ENCODE measurements at regions not wholly inside any gene's neighbourhood (a gene's known extent, or its start where the extent isn't known, plus 50 kb on each side); places are given as distances from the start of the nearest gene placed in this dataset.
"Not testable (repeated sequence)": the region's sequence is repeated elsewhere in the genome, so short reads cannot be mapped to it uniquely, and the experiment has no call there.

- not testable (repeated sequence) for H3K4me3 Mint-ChIP-seq, H3K27me3 Mint-ChIP-seq, H3K4me1 Mint-ChIP-seq, H3K36me3 Mint-ChIP-seq, H3K27ac Mint-ChIP-seq
- H3K9me3 Mint-ChIP-seq: peaks cover 6 to 11% (median 7%) of the 10 kb centered on the region in 3 donors
Measured at GRCh38 chr6:22376293-22376692, 79.5 kb upstream of the PRL start.

- H3K36me3 Mint-ChIP-seq, H3K27ac Mint-ChIP-seq, H3K4me1 Mint-ChIP-seq, H3K4me3 Mint-ChIP-seq, H3K9me3 Mint-ChIP-seq, H3K27me3 Mint-ChIP-seq: not testable (repeated sequence)
Measured at GRCh38 chr6:22378536-22378935, 81.7 kb upstream of the PRL start.

GRCh38 chr6:22380236-22380635 is 83.4 kb upstream of the PRL start:
- Mint-ChIP-seq H3K27me3 (no peaks in the 10 kb centered on the region), H3K36me3 (no peaks in the 10 kb centered on the region), H3K27ac (no peak overlapping the region), H3K4me1 (no peaks in the 10 kb centered on the region), H3K4me3 (no peak overlapping the region), H3K9me3 (peaks cover 6 to 13% (median 9%) of the 10 kb centered on the region in 3 donors)

GRCh38 chr6:22381845-22382544 is 85.2 kb upstream of the PRL start:
- H3K36me3 Mint-ChIP-seq: no peaks in the 10 kb centered on the region
- no peaks in the 10 kb centered on the region for H3K4me1 Mint-ChIP-seq
- H3K4me3 Mint-ChIP-seq: no peak overlapping the region
- H3K9me3 Mint-ChIP-seq: peaks cover 6 to 16% (median 6%) of the 10 kb centered on the region in 3 donors
- no peaks in the 10 kb centered on the region for H3K27me3 Mint-ChIP-seq
- H3K27ac Mint-ChIP-seq: no peak overlapping the region

GRCh38 chr6:22383016-22383415 is 86.2 kb upstream of the PRL start:
- Mint-ChIP-seq H3K27ac (no peak overlapping the region), H3K4me1 (no peaks in the 10 kb centered on the region), H3K36me3 (no peaks in the 10 kb centered on the region), H3K27me3 (no peaks in the 10 kb centered on the region), H3K4me3 (no peak overlapping the region), H3K9me3 (peaks cover 4 to 15% (median 5%) of the 10 kb centered on the region in 3 donors)

- Mint-ChIP-seq H3K9me3 (peaks cover 0 to 4% (median 3%) of the 10 kb centered on the region in 3 donors), H3K27me3 (no peaks in the 10 kb centered on the region), H3K36me3 (no peaks in the 10 kb centered on the region), H3K27ac (no peak overlapping the region), H3K4me1 (no peaks in the 10 kb centered on the region), H3K4me3 (no peak overlapping the region)
Measured at GRCh38 chr6:22392711-22393110, 95.9 kb upstream of the PRL start.

- Mint-ChIP-seq H3K9me3 (no peaks in the 10 kb centered on the region), H3K4me1 (no peaks in the 10 kb centered on the region), H3K27me3 (no peaks in the 10 kb centered on the region), H3K4me3 (no peak overlapping the region), H3K27ac (no peak overlapping the region), H3K36me3 (no peaks in the 10 kb centered on the region)
Measured at GRCh38 chr6:22394691-22395090, 97.9 kb upstream of the PRL start.

GRCh38 chr6:22399693-22400092 is 102.9 kb upstream of the PRL start:
- H3K36me3 Mint-ChIP-seq: no peaks in the 10 kb centered on the region
- H3K4me3 Mint-ChIP-seq: no peak overlapping the region

GRCh38 chr6:22401206-22401605 is 104.4 kb upstream of the PRL start:
- no peaks in the 10 kb centered on the region for H3K27me3 Mint-ChIP-seq
- H3K27ac Mint-ChIP-seq: no peak overlapping the region
- H3K4me3 Mint-ChIP-seq: no peak overlapping the region
- no peaks in the 10 kb centered on the region for H3K36me3 Mint-ChIP-seq
- H3K9me3 Mint-ChIP-seq: peaks cover 0 to 6% (median 0%) of the 10 kb centered on the region in 3 donors
- no peaks in the 10 kb centered on the region for H3K4me1 Mint-ChIP-seq

More at GRCh38 chr6:22399693-22400092, 102.9 kb upstream of the PRL start:
- Mint-ChIP-seq H3K9me3 (peaks cover 0 to 6% (median 0%) of the 10 kb centered on the region in 3 donors), H3K4me1 (no peaks in the 10 kb centered on the region), H3K27ac (no peak overlapping the region), H3K27me3 (no peaks in the 10 kb centered on the region)

GRCh38 chr6:22401932-22402331 is 105.1 kb upstream of the PRL start:
- no peak overlapping the region for H3K4me3 Mint-ChIP-seq
- no peaks in the 10 kb centered on the region for H3K27me3 Mint-ChIP-seq
- no peak overlapping the region for H3K27ac Mint-ChIP-seq
- H3K36me3 Mint-ChIP-seq: no peaks in the 10 kb centered on the region
- H3K4me1 Mint-ChIP-seq: no peaks in the 10 kb centered on the region
- peaks cover 0 to 6% (median 0%) of the 10 kb centered on the region in 3 donors for H3K9me3 Mint-ChIP-seq

GRCh38 chr6:22409486-22409885 is 112.7 kb upstream of the PRL start:
- peaks cover 0 to 10% (median 4%) of the 10 kb centered on the region in 3 donors for H3K9me3 Mint-ChIP-seq
- no peak overlapping the region for H3K4me3 Mint-ChIP-seq
- no peaks in the 10 kb centered on the region for H3K36me3 Mint-ChIP-seq
- H3K4me1 Mint-ChIP-seq: no peaks in the 10 kb centered on the region
- no peaks in the 10 kb centered on the region for H3K27me3 Mint-ChIP-seq
- H3K27ac Mint-ChIP-seq: no peak overlapping the region

GRCh38 chr6:22411376-22412105 is 114.7 kb upstream of the PRL start:
- Mint-ChIP-seq H3K27ac (no peak overlapping the region), H3K4me1 (no peaks in the 10 kb centered on the region), H3K36me3 (no peaks in the 10 kb centered on the region), H3K4me3 (no peak overlapping the region), H3K9me3 (peaks cover 0 to 10% (median 6%) of the 10 kb centered on the region in 3 donors), H3K27me3 (no peaks in the 10 kb centered on the region)

- Mint-ChIP-seq H3K4me1 (no peaks in the 10 kb centered on the region), H3K27ac (no peak overlapping the region), H3K36me3 (no peaks in the 10 kb centered on the region), H3K27me3 (no peaks in the 10 kb centered on the region), H3K9me3 (peaks cover 2 to 10% (median 6%) of the 10 kb centered on the region in 3 donors), H3K4me3 (no peak overlapping the region)
Measured at GRCh38 chr6:22412994-22413393, 116.2 kb upstream of the PRL start.

- Mint-ChIP-seq H3K36me3 (no peaks in the 10 kb centered on the region), H3K4me1 (no peaks in the 10 kb centered on the region), H3K27ac (no peak overlapping the region), H3K9me3 (peaks cover 2 to 13% (median 8%) of the 10 kb centered on the region in 3 donors), H3K4me3 (no peak overlapping the region), H3K27me3 (no peaks in the 10 kb centered on the region)
Measured at GRCh38 chr6:22413681-22414311, 117.0 kb upstream of the PRL start.

GRCh38 chr6:22418714-22419113 is 121.9 kb upstream of the PRL start:
- no peaks in the 10 kb centered on the region for H3K27me3 Mint-ChIP-seq
- H3K4me3 Mint-ChIP-seq: no peak overlapping the region
- no peaks in the 10 kb centered on the region for H3K36me3 Mint-ChIP-seq
- H3K27ac Mint-ChIP-seq: no peak overlapping the region
- no peaks in the 10 kb centered on the region for H3K4me1 Mint-ChIP-seq
- peaks cover 10 to 25% (median 18%) of the 10 kb centered on the region in 3 donors for H3K9me3 Mint-ChIP-seq
